GM23338 (cell line): ENCODE measurements at regions not wholly inside any gene's neighbourhood (a gene's known extent, or its start where the extent isn't known, plus 50 kb on each side); places are given as distances from the start of the nearest gene placed in this dataset.

Source experiments
- ATAC-seq: fragments of 200-7000 bp; cut with Tn5 transposase; 3 replicates; pipeline ENCODE4 v1.9.1; 2020
- DNase-seq: peaks from one replicate; pipeline ENCODE4 v3.0.0-alpha.2; 2015; ENCODE audit warnings: low spot score
- H2AFZ ChIP-seq: fragments of 200-600 bp; sonication (generic); 2 replicates; pipeline ENCODE4 v1.8.0; 2016; ENCODE audit warnings: antibody characterized with exemption, mild to moderate bottlenecking, moderate library complexity
- H3F3A ChIP-seq: fragments of 200-600 bp; sonication (generic); replicated peaks from 2 replicates; pipeline ENCODE4 v1.8.0; 2017; ENCODE audit warnings: antibody characterized with exemption, mixed run types, low read depth
- H3K27ac ChIP-seq: fragments of 200-600 bp; sonication (generic); 2 replicates; pipeline ENCODE4 v1.6.1; 2016; ENCODE audit warnings: low read depth
- H3K27me3 ChIP-seq: fragments of 200-600 bp; sonication (generic); 2 replicates; pipeline ENCODE4 v1.8.0; 2016; ENCODE audit warnings: mild to moderate bottlenecking, mixed run types, moderate library complexity; ENCODE audit not compliant: insufficient read depth
- H3K36me3 ChIP-seq: fragments of 200-600 bp; sonication (generic); 2 replicates; pipeline ENCODE4 v1.8.0; 2016; ENCODE audit warnings: mild to moderate bottlenecking; ENCODE audit not compliant: insufficient read depth
- H3K4me1 ChIP-seq: fragments of 200-600 bp; sonication (generic); 2 replicates; pipeline ENCODE4 v1.8.0; 2016; ENCODE audit warnings: mild to moderate bottlenecking, moderate library complexity; ENCODE audit not compliant: insufficient read depth
- H3K4me2 ChIP-seq: fragments of 200-600 bp; sonication (generic); 2 replicates; pipeline ENCODE4 v1.7.1; 2017; ENCODE audit warnings: mixed run types
- H3K4me3 ChIP-seq: fragments of 200-600 bp; sonication (generic); 2 replicates; pipeline ENCODE4 v1.6.1; 2016; ENCODE audit warnings: mixed run types
- H3K79me2 ChIP-seq: fragments of 200-600 bp; sonication (generic); replicated peaks from 2 replicates; pipeline ENCODE4 v1.8.0; 2017; ENCODE audit warnings: mild to moderate bottlenecking; ENCODE audit not compliant: insufficient read depth
- H3K9me2 ChIP-seq: fragments of 200-600 bp; sonication (generic); 2 replicates; pipeline ENCODE4 v1.8.0; 2017; ENCODE audit not compliant: insufficient read depth
- H4K20me1 ChIP-seq: fragments of 200-600 bp; sonication (generic); replicated peaks from 2 replicates; pipeline ENCODE4 v1.8.0; 2017; ENCODE audit warnings: mild to moderate bottlenecking; ENCODE audit not compliant: insufficient read depth
- H3K27ac Mint-ChIP-seq: 2 replicates; pipeline ENCODE4 v1.8.0; 2020; ENCODE audit warnings: inconsistent platforms, mild to moderate bottlenecking, moderate library complexity, mixed read lengths
- H3K27me3 Mint-ChIP-seq: 3 replicates; pipeline ENCODE4 v1.8.0; 2022; ENCODE audit warnings: low read depth, mild to moderate bottlenecking, moderate library complexity, mixed read lengths, inconsistent platforms; ENCODE audit not compliant: insufficient read depth, poor library complexity
- H3K36me3 Mint-ChIP-seq: 3 replicates; pipeline ENCODE4 v1.8.0; 2021; ENCODE audit warnings: low read depth, mild to moderate bottlenecking, inconsistent platforms, moderate library complexity, mixed read lengths
- H3K4me1 Mint-ChIP-seq: 3 replicates; pipeline ENCODE4 v1.8.0; 2020; ENCODE audit warnings: mild to moderate bottlenecking, inconsistent platforms, mixed read lengths
- H3K4me3 Mint-ChIP-seq: 3 replicates; pipeline ENCODE4 v1.8.0; 2021; ENCODE audit warnings: moderate library complexity, mild to moderate bottlenecking, inconsistent platforms, mixed read lengths
- H3K9me3 Mint-ChIP-seq: 3 replicates; pipeline ENCODE4 v1.8.0; 2020; ENCODE audit warnings: moderate library complexity, mild to moderate bottlenecking, inconsistent platforms, mixed read lengths
- CREB1 ChIP-seq: fragments of 250-450 bp; sonication (Bioruptor Pico); IDR thresholded peaks from 2 replicates; pipeline ENCODE4 v1.5.0; 2020; ENCODE audit warnings: low read depth, mild to moderate bottlenecking, moderate library complexity
- EZH2 ChIP-seq: fragments of 200-600 bp; sonication (generic); IDR thresholded peaks from one replicate; pipeline ENCODE4 v1.8.0; 2017; ENCODE audit warnings: antibody characterized with exemption, mild to moderate bottlenecking, low read depth; ENCODE audit not compliant: unreplicated experiment
- EZH2phosphoT487 ChIP-seq: fragments of 200-600 bp; sonication (generic); IDR thresholded peaks from one replicate; pipeline ENCODE4 v1.8.1; 2018; ENCODE audit warnings: antibody characterized with exemption; ENCODE audit not compliant: unreplicated experiment
- JUNB ChIP-seq: IDR thresholded peaks from one replicate; pipeline ENCODE4 v1.6.1; 2016; ENCODE audit warnings: antibody characterized with exemption; ENCODE audit not compliant: unreplicated experiment
- NANOG ChIP-seq: IDR thresholded peaks from 2 replicates; pipeline ENCODE4 v1.6.1; 2016; ENCODE audit warnings: antibody characterized with exemption, borderline replicate concordance
- POLR2AphosphoS5 ChIP-seq: IDR thresholded peaks from 2 replicates; pipeline ENCODE4 v1.6.1; 2016; ENCODE audit warnings: antibody characterized with exemption, low read depth
- STAT1 ChIP-seq: IDR thresholded peaks from one replicate; pipeline ENCODE4 v1.6.1; 2016; ENCODE audit warnings: antibody characterized with exemption; ENCODE audit not compliant: unreplicated experiment
- ZNF114 ChIP-seq: fragments of 250-450 bp; sonication (Bioruptor Pico); IDR thresholded peaks from 2 replicates; pipeline ENCODE4 v1.5.0; 2020; ENCODE audit warnings: mild to moderate bottlenecking, moderate library complexity
- ZNF331 ChIP-seq: fragments of 250-450 bp; sonication (Bioruptor Pico); IDR thresholded peaks from 2 replicates; pipeline ENCODE4 v1.5.0; 2020; ENCODE audit warnings: low read depth, mild to moderate bottlenecking, moderate library complexity
- TF ChIP-seq, protein P1 (sequence below): IDR thresholded peaks from 2 replicates; pipeline ENCODE4 v1.6.1; 2016; ENCODE audit warnings: antibody characterized with exemption
- TF ChIP-seq, protein P2 (sequence below): IDR thresholded peaks from one replicate; pipeline ENCODE4 v1.6.1; 2018; ENCODE audit warnings: antibody characterized with exemption; ENCODE audit not compliant: unreplicated experiment
- TF ChIP-seq, protein P3 (sequence below), 2 experiments: fragments of 200-600 bp in 1 of 2; sonication (generic) in 1 of 2; conservative IDR thresholded peaks; 2 replicates each; pipeline versions ENCODE4 v1.5.1 to v1.6.1; 2016 to 2017; ENCODE audit warnings: antibody characterized with exemption in 2 of 2, low read depth in 2 of 2, mild to moderate bottlenecking in 2 of 2, moderate library complexity in 1 of 2

DNA sequence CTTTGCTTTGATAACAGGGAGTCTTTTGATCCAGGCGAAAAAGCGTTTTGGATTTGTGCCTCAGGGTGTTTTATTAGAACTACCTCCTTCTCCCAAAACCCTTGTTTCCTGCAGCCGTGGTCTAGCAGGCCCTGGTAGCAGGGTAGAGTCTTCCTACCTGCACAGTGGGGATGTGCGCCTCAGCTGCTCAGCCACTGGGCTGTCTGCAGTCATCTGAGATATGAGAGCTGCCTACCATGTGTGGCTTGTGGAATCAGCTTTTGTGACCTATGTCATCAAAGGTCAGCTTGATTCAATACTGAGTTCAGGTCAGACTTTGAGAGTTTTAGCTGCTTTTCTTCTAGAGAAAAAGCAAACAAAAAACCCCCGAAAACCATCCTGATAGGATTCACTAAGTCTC, 279.5 kb downstream of the CLIC5 start (continued):
- TF ChIP-seq, protein P1, sequence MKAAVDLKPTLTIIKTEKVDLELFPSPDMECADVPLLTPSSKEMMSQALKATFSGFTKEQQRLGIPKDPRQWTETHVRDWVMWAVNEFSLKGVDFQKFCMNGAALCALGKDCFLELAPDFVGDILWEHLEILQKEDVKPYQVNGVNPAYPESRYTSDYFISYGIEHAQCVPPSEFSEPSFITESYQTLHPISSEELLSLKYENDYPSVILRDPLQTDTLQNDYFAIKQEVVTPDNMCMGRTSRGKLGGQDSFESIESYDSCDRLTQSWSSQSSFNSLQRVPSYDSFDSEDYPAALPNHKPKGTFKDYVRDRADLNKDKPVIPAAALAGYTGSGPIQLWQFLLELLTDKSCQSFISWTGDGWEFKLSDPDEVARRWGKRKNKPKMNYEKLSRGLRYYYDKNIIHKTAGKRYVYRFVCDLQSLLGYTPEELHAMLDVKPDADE = no peak

GRCh38 chr6:45732731-45733130, 282.9 kb downstream of the CLIC5 start:
- H3K27ac ChIP-seq = no peak overlapping the region
- H3K9me2 ChIP-seq = no peaks in the 10 kb centered on the region
- H3K36me3 ChIP-seq = no peaks in the 10 kb centered on the region
- no peaks in the 10 kb centered on the region for H3K9me3 Mint-ChIP-seq
- no peak overlapping the region for H3K27ac Mint-ChIP-seq
- H3K4me1 ChIP-seq = no peaks in the 10 kb centered on the region
- H3K4me2 ChIP-seq = no peak overlapping the region
- H3K27me3 Mint-ChIP-seq = no peaks in the 10 kb centered on the region
- H3K79me2 ChIP-seq = no peaks in the 10 kb centered on the region
- ATAC-seq (no peak), DNase-seq (no peak)
- H3K4me3 Mint-ChIP-seq = no peak overlapping the region
- H3K4me1 Mint-ChIP-seq = peaks cover 3% of the 10 kb centered on the region; the same call in 2 of the 3 replicates
- H4K20me1 ChIP-seq = no peaks in the 10 kb centered on the region
- H2AFZ ChIP-seq = peak overlapping the region; percentile 20; the same call in 1 of the 2 replicates
- H3K4me3 ChIP-seq = no peak overlapping the region
- no peaks in the 10 kb centered on the region for H3F3A ChIP-seq
- H3K27me3 ChIP-seq = no peaks in the 10 kb centered on the region
- TF ChIP-seq ZNF114 = no peak
- no peak for TF ChIP-seq EZH2phosphoT487
- no peak for TF ChIP-seq NANOG
- TF ChIP-seq, protein P1 = no peak
- TF ChIP-seq JUNB = no peak
- no peaks in the 10 kb centered on the region for H3K36me3 Mint-ChIP-seq

DNA sequence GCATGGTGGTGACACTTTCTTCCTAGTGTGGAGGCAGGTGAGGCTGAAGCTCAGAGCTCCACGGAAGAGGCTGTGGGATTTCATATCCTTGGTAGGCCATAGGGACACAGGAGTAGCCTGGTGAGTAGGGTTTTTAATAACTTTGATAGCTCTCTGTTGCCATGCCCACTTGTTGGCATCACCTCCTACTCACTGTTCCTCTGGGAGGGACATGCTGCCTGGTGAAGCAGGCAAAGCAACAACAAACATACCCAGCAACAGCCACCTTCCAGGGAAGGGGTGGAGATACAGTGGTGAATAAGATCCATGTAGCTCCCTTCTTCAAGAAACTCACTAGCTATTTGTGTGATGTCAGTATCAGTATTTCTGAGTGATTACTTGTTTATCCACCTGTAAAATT, 285.4 kb downstream of the CLIC5 start:
- Histone ChIP-seq H2AFZ (no peak overlapping the region), H4K20me1 (no peaks in the 10 kb centered on the region), H3K36me3 (no peaks in the 10 kb centered on the region), H3K4me3 (no peak overlapping the region), H3K79me2 (no peaks in the 10 kb centered on the region), H3K9me2 (no peaks in the 10 kb centered on the region), H3F3A (no peaks in the 10 kb centered on the region), H3K4me2 (no peak overlapping the region), H3K4me1 (no peaks in the 10 kb centered on the region), H3K27ac (no peak overlapping the region), H3K27me3 (no peaks in the 10 kb centered on the region)
- Mint-ChIP-seq H3K27me3 (no peaks in the 10 kb centered on the region), H3K36me3 (no peaks in the 10 kb centered on the region), H3K9me3 (no peaks in the 10 kb centered on the region), H3K4me1 (peaks cover 3% of the 10 kb centered on the region; the same call in 2 of the 3 replicates), H3K27ac (no peak overlapping the region), H3K4me3 (no peak overlapping the region)
- no peak for DNase-seq
- TF ChIP-seq NANOG = no peak
- no peak for TF ChIP-seq ZNF331 (CRISPR knock-in tag)
- TF ChIP-seq JUNB = no peak
- TF ChIP-seq ZNF114 = no peak
- TF ChIP-seq, protein P2, sequence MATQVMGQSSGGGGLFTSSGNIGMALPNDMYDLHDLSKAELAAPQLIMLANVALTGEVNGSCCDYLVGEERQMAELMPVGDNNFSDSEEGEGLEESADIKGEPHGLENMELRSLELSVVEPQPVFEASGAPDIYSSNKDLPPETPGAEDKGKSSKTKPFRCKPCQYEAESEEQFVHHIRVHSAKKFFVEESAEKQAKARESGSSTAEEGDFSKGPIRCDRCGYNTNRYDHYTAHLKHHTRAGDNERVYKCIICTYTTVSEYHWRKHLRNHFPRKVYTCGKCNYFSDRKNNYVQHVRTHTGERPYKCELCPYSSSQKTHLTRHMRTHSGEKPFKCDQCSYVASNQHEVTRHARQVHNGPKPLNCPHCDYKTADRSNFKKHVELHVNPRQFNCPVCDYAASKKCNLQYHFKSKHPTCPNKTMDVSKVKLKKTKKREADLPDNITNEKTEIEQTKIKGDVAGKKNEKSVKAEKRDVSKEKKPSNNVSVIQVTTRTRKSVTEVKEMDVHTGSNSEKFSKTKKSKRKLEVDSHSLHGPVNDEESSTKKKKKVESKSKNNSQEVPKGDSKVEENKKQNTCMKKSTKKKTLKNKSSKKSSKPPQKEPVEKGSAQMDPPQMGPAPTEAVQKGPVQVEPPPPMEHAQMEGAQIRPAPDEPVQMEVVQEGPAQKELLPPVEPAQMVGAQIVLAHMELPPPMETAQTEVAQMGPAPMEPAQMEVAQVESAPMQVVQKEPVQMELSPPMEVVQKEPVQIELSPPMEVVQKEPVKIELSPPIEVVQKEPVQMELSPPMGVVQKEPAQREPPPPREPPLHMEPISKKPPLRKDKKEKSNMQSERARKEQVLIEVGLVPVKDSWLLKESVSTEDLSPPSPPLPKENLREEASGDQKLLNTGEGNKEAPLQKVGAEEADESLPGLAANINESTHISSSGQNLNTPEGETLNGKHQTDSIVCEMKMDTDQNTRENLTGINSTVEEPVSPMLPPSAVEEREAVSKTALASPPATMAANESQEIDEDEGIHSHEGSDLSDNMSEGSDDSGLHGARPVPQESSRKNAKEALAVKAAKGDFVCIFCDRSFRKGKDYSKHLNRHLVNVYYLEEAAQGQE = no peak
- no peak for TF ChIP-seq POLR2AphosphoS5
- TF ChIP-seq, protein P3, sequence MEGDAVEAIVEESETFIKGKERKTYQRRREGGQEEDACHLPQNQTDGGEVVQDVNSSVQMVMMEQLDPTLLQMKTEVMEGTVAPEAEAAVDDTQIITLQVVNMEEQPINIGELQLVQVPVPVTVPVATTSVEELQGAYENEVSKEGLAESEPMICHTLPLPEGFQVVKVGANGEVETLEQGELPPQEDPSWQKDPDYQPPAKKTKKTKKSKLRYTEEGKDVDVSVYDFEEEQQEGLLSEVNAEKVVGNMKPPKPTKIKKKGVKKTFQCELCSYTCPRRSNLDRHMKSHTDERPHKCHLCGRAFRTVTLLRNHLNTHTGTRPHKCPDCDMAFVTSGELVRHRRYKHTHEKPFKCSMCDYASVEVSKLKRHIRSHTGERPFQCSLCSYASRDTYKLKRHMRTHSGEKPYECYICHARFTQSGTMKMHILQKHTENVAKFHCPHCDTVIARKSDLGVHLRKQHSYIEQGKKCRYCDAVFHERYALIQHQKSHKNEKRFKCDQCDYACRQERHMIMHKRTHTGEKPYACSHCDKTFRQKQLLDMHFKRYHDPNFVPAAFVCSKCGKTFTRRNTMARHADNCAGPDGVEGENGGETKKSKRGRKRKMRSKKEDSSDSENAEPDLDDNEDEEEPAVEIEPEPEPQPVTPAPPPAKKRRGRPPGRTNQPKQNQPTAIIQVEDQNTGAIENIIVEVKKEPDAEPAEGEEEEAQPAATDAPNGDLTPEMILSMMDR (conservative IDR thresholded peaks at IDR 0.05; ENCODE audit: low read depth in 2 of 2) = no peak
- no peak for TF ChIP-seq STAT1
- TF ChIP-seq CREB1 (CRISPR knock-in tag) = no peak
- no peak for TF ChIP-seq EZH2
- TF ChIP-seq EZH2phosphoT487 = no peak
- ATAC-seq = no peak
